K562 (cell line): ENCODE measurements at regions not wholly inside any gene's neighbourhood (a gene's known extent, or its start where the extent isn't known, plus 50 kb on each side); places are given as distances from the start of the nearest gene placed in this dataset.

ENCODE experiments used
- ATAC-seq: fragments of 200-7000 bp; cut with Tn5 transposase; 3 replicates; pipeline ENCODE4 v1.9.1; 2020; ENCODE audit warnings: moderate library complexity
- BruUV-seq: library from RNA; stranded (reverse); fragments of 400-500 nt; replicated peaks from 2 replicates; lab custom pipeline; 2021; lab: Mats Ljungman, UMichigan
- CTCF ChIA-PET: fragments of 300-600 bp; formaldehyde crosslinking; extraction: SDS; loops from one replicate; lab custom pipeline; 2021; ENCODE audit warnings: low intra/inter-chr PET ratio; lab: Yijun Ruan, JAX
- POLR2A ChIA-PET: fragments of 300-600, 350-650 bp; sonication (Branson Sonifier 250); formaldehyde crosslinking; extraction: SDS; loops from one replicate; lab custom pipeline; 2021; ENCODE audit warnings: antibody characterized with exemption, inconsistent platforms; lab: Yijun Ruan, JAX
- DNase-seq, 4 experiments: peaks; one replicate each; pipeline versions ENCODE4 v3.0.0 to v3.0.0-alpha.2; 2011 to 2018; ENCODE audit warnings: low spot score in 3 of 4, mixed read lengths in 3 of 4; ENCODE audit errors: extremely low read depth in 1 of 4
- FAIRE-seq: peaks from 2 replicates; lab custom pipeline; 2011; peaks lifted over from hg19 to GRCh38; lab: Jason Lieb, UNC
- H2AFZ ChIP-seq: 2 replicates; pipeline ENCODE4 v1.6.0; 2011; ENCODE audit warnings: low read depth, low read length, control low read depth, inconsistent platforms
- H3K27ac ChIP-seq: fragments of 200-600 bp; 3 replicates; pipeline ENCODE4 v1.8.0; 2011; ENCODE audit warnings: low read depth, mild to moderate bottlenecking, control low read depth, inconsistent platforms, low read length, moderate library complexity, mixed read lengths; ENCODE audit errors: extremely low read depth
- H3K27me3 ChIP-seq, 2 experiments: fragments of 300-600 bp in 1 of 2; 2 replicates in 1 of 2; 3 replicates in 1 of 2; pipeline versions ENCODE4 v1.6.0 to v1.8.0; 2011; ENCODE audit warnings: inconsistent platforms in 2 of 2, low read length in 2 of 2, mild to moderate bottlenecking in 1 of 2, mixed read lengths in 1 of 2, moderate library complexity in 1 of 2; ENCODE audit not compliant: control insufficient read depth in 2 of 2, insufficient read depth in 2 of 2
- H3K36me3 ChIP-seq: fragments of 300-600 bp; 3 replicates; pipeline ENCODE4 v1.8.0; 2011; ENCODE audit warnings: mild to moderate bottlenecking, low read length, inconsistent platforms; ENCODE audit not compliant: control insufficient read depth, insufficient read depth
- H3K4me1 ChIP-seq, 2 experiments: fragments of 200-600 bp in 1 of 2; replicated peaks in 1 of 2; 2 replicates in 1 of 2; 3 replicates in 1 of 2; pipeline versions ENCODE4 v1.5.1 to v1.8.0; 2011; ENCODE audit warnings: inconsistent platforms in 2 of 2, low read length in 2 of 2, mild to moderate bottlenecking in 1 of 2, mixed read lengths in 1 of 2, moderate library complexity in 1 of 2; ENCODE audit not compliant: control insufficient read depth in 2 of 2, insufficient read depth in 2 of 2
- H3K4me2 ChIP-seq: 2 replicates; pipeline ENCODE4 v1.6.1; 2011; ENCODE audit warnings: low read length, control low read depth, inconsistent platforms, mixed read lengths; ENCODE audit not compliant: insufficient read depth
- H3K4me3 ChIP-seq: fragments of 200-600 bp; sonication (generic), shearing (Covaris generic); 2 replicates; pipeline ENCODE4 v1.5.1; 2016; ENCODE audit warnings: control low read depth, inconsistent platforms
- H3K79me2 ChIP-seq: fragments of 200-600 bp; 3 replicates; pipeline ENCODE4 v1.8.0; 2011; ENCODE audit warnings: low read length, inconsistent platforms; ENCODE audit not compliant: control insufficient read depth, insufficient read depth
- H3K9ac ChIP-seq, 2 experiments: 2 replicates each; pipeline versions ENCODE4 v1.6.0 to v1.6.1; 2011; ENCODE audit warnings: low read depth in 2 of 2, low read length in 2 of 2, control low read depth in 1 of 2, inconsistent platforms in 1 of 2, mild to moderate bottlenecking in 1 of 2, mixed read lengths in 1 of 2; ENCODE audit not compliant: insufficient read depth in 1 of 2
- H3K9me1 ChIP-seq: one replicate; pipeline ENCODE4 v1.6.0; 2011; ENCODE audit warnings: inconsistent platforms, mild to moderate bottlenecking, low read length, moderate library complexity; ENCODE audit not compliant: control insufficient read depth, insufficient read depth
- H3K9me3 ChIP-seq: replicated peaks from 2 replicates; pipeline ENCODE4 v1.5.1; 2011; ENCODE audit warnings: low read depth, low read length, inconsistent platforms; ENCODE audit not compliant: control insufficient read depth, insufficient read depth
- H4K20me1 ChIP-seq: replicated peaks from 2 replicates; pipeline ENCODE4 v1.6.1; 2011; ENCODE audit warnings: low read length, inconsistent platforms, mixed read lengths; ENCODE audit not compliant: control insufficient read depth, insufficient read depth
- DLX4 ChIP-seq: fragments of 250-450 bp; sonication (Bioruptor Pico); IDR thresholded peaks from 2 replicates; pipeline ENCODE4 v1.6.1; 2021; ENCODE audit warnings: mild to moderate bottlenecking
- ETV6 ChIP-seq, 3 experiments: fragments of 150-350 bp in 1 of 3; sonication (generic) in 1 of 3; formaldehyde crosslinking in 1 of 3; IDR thresholded peaks; 2 replicates each; pipeline versions ENCODE4 v1.6.1 to v1.8.0; 2014 to 2022; ENCODE audit warnings: borderline replicate concordance in 2 of 3, low read depth in 2 of 3, antibody characterized with exemption in 1 of 3, low read length in 1 of 3, mild to moderate bottlenecking in 1 of 3, missing genetic modification reagents in 1 of 3
- HDGF ChIP-seq: fragments of 450-650 bp; IDR thresholded peaks from 2 replicates; pipeline ENCODE4 v1.6.1; 2016
- SREBF1 ChIP-seq: fragments of 150-350 bp; IDR thresholded peaks from 2 replicates; pipeline ENCODE4 v1.6.1; 2014; ENCODE audit warnings: antibody characterized with exemption, low read depth, low read length, borderline replicate concordance
- USF2 ChIP-seq: sonication (generic); formaldehyde crosslinking; IDR thresholded peaks from 2 replicates; pipeline ENCODE4 v1.5.0; 2020; ENCODE audit warnings: missing genetic modification reagents
- ZBTB40 ChIP-seq, 2 experiments: fragments of 450-650 bp in 1 of 2; sonication (generic) in 1 of 2; formaldehyde crosslinking in 1 of 2; IDR thresholded peaks; 2 replicates each; pipeline versions ENCODE4 v1.7.1 to v1.9.0; 2016 to 2022; ENCODE audit warnings: inconsistent platforms in 1 of 2, mild to moderate bottlenecking in 1 of 2, missing genetic modification reagents in 1 of 2
- WGBS: fragments of 100-300 bp; shearing (Covaris generic); methylation state at CpG from one replicate; pipeline ENCODE4 v1.1.6; 2016; ENCODE audit warnings: low coverage, mixed read lengths; ENCODE audit not compliant: insufficient coverage; ENCODE audit errors: missing lambda C conversion rate; 5-methylcytosine and 5-hydroxymethylcytosine counted together
- in situ Hi-C: fragments of 300-500 bp; cut with MboI; formaldehyde crosslinking; loops from 4 replicates; pipeline ENCODE4 v1.15.0; 2018; ENCODE audit warnings: inconsistent platforms, mixed read lengths
- intact Hi-C: fragments of 100-400 bp; cut with micrococcal nuclease; formaldehyde crosslinking; loops from 2 replicates; pipeline ENCODE4 v1.14.2; 2022

GRCh38 chr22:22698263-22698750 lies 53.9 kb downstream of the GGTLC2 start:
- Histone ChIP-seq H3K4me2 (no peak overlapping the region), H4K20me1 (peaks cover 17% of the 10 kb centered on the region), H3K4me3 (no peak overlapping the region), H3K79me2 (no peaks in the 10 kb centered on the region), H3K36me3 (no peaks in the 10 kb centered on the region), H2AFZ (no peak overlapping the region), H3K4me1 (no peaks in the 10 kb centered on the region), H3K9me3 (no peaks in the 10 kb centered on the region), H3K9ac (no peak overlapping the region), H3K27ac (no peak overlapping the region), H3K27me3 (peaks cover 0 to 26% of the 10 kb centered on the region in 2 experiments; a peak in 2 of 5 replicates), H3K9me1 (no peaks in the 10 kb centered on the region)
- WGBS = 1% methylated on average over 7 of the region's 7 CpGs
- DNase-seq (no peak), ATAC-seq (no peak), FAIRE-seq (no peak)
- intact Hi-C loops = loop anchor here (2.0 kb wide), 1 partner anchor 14 kb away; no protein-coding TSS in a partner anchor
- in situ Hi-C loops = loop anchor here (25.0 kb wide), 1 partner anchor 1411 kb away; no protein-coding TSS in a partner anchor
- CTCF ChIA-PET = interaction anchor here (0.5 to 0.9 kb wide), 2 partner anchors 17 to 133 kb away, joined by 3 to 4 read pairs; no protein-coding TSS in a partner anchor
- POLR2A ChIA-PET = interaction anchor here (0.8 to 10.8 kb wide), 6 partner anchors 7 to 118 kb away, joined by 3 to 122 read pairs (median 3); no protein-coding TSS in a partner anchor
- no TSS peak for BruUV-seq
- TF ChIP-seq DLX4 (CRISPR knock-in tag) (no peak), USF2 (CRISPR knock-in tag) (0 out of 2 replicates have a peak, but pooled peaks have one; percentile 11), ZBTB40 (IDR thresholded peaks at IDR 0.05) (no peak), ZBTB40 (CRISPR knock-in tag; IDR thresholded peaks at IDR 0.05) (peak; percentile 25; the same call in 1 of the 2 replicates), SREBF1 (no peak), HDGF (no peak), ETV6 (IDR thresholded peaks at IDR 0.05; ENCODE audit: borderline replicate concordance in 1 of 2, low read depth in 2 of 2, low read length in 1 of 2) (0 out of 4 replicates have a peak, but pooled peaks of 1 of the 2 experiments have one; percentile 14), ETV6 (CRISPR knock-in tag; IDR thresholded peaks at IDR 0.05; ENCODE audit: borderline replicate concordance) (no peak)
